OCI-LY3 (cell line): ENCODE measurements at regions not wholly inside any gene's neighbourhood (a gene's known extent, or its start where the extent isn't known, plus 50 kb on each side); places are given as distances from the start of the nearest gene placed in this dataset.

Experiments
- H2AFZ ChIP-seq: fragments of 200-600, 300-600 bp; shearing (Covaris generic); 2 replicates; pipeline ENCODE4 v1.6.0; 2014; ENCODE audit warnings: antibody characterized with exemption, low read depth, low read length
- H3K27ac ChIP-seq: fragments of 200-600, 300-600 bp; sonication (generic); 2 replicates; pipeline ENCODE4 v1.5.1; 2014; ENCODE audit warnings: mild to moderate bottlenecking, low read length, moderate library complexity, mixed read lengths
- H3K27me3 ChIP-seq: fragments of 200-600, 300-600 bp; sonication (generic); 2 replicates; pipeline ENCODE4 v1.6.1; 2014; ENCODE audit warnings: low read depth, low read length, mixed read lengths
- H3K36me3 ChIP-seq: fragments of 200-600, 300-600 bp; sonication (generic); replicated peaks from 2 replicates; pipeline ENCODE3; 2014; ENCODE audit warnings: low read depth, low read length, mixed read lengths
- H3K4me1 ChIP-seq: fragments of 300-600, 200-600 bp; sonication (generic); 2 replicates; pipeline ENCODE4 v1.6.1; 2014; ENCODE audit warnings: low read length, mixed read lengths
- H3K4me2 ChIP-seq: fragments of 200-600, 300-600 bp; sonication (generic); 2 replicates; pipeline ENCODE4 v1.6.1; 2014; ENCODE audit warnings: low read length, mixed read lengths
- H3K4me3 ChIP-seq: fragments of 300-600, 200-600 bp; sonication (generic); 2 replicates; pipeline ENCODE4 v1.5.1; 2014; ENCODE audit warnings: antibody characterized with exemption, mild to moderate bottlenecking, low read length, moderate library complexity
- H3K79me2 ChIP-seq: fragments of 300-600, 200-600 bp; shearing (Covaris generic); 2 replicates; pipeline ENCODE4 v1.6.1; 2014; ENCODE audit warnings: mild to moderate bottlenecking, low read length, mixed read lengths
- H3K9ac ChIP-seq: fragments of 300-600, 200-600 bp; shearing (Covaris generic); 2 replicates; pipeline ENCODE4 v1.6.0; 2014; ENCODE audit warnings: mild to moderate bottlenecking, low read length, moderate library complexity
- H3K9me3 ChIP-seq: fragments of 200-600, 300-600 bp; shearing (Covaris generic); 2 replicates; pipeline ENCODE4 v1.6.1; 2014; ENCODE audit warnings: low read length, mixed read lengths; ENCODE audit not compliant: insufficient read depth
- H4K20me1 ChIP-seq: fragments of 200-600, 300-600 bp; sonication (generic); 2 replicates; pipeline ENCODE4 v1.6.1; 2016; ENCODE audit warnings: low read length, mixed read lengths; ENCODE audit not compliant: insufficient read depth
- CTCF ChIP-seq: fragments of 200-600, 300-600 bp; sonication (generic); IDR thresholded peaks from 2 replicates; pipeline ENCODE4 v1.5.1; 2014; ENCODE audit warnings: antibody characterized with exemption, low read length, low read depth
- EZH2phosphoT487 ChIP-seq: fragments of 200-600 bp; shearing (Covaris generic); IDR thresholded peaks from 2 replicates; pipeline ENCODE4 v1.6.1; 2018; ENCODE audit warnings: antibody characterized with exemption, mixed run types, low read depth

DNA sequence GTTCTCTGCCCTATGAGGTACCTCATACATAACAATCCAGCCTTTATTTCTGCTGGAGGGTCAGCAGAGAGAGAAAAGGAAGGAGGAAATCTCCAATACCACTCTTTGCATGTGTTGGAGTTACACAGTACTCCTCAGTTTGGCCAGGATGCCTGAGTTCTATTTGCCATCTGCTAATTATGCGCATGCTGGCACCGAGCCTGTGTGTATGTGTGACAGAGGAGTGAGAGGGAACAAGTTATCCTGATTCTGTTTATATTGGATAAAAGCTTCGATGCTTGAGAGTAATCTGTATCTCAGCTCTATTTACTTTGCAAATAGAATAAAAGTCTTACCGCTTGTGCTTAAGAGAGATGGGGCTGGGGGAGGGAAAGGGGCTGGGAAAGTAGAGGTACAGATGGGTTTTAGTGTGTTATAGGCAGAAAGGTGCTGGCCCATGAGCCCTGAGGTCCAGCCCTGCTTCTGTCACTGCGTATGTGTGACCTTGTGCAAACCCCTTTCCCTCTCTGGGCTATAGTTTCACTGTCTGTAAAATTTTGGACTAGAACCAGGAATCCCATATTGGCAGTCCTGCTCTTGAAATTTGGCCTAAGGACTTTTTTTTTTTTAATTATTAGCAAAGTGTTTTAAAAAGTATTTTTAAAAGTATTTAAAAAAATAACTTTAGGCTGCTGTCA lies 54.5 kb upstream of the PLXNA2 start:
- Histone ChIP-seq H3K27ac (no peak overlapping the region), H3K9ac (no peak overlapping the region)
- no peak for TF ChIP-seq EZH2phosphoT487
- no peak for TF ChIP-seq CTCF

GRCh38 chr1:208300084-208300770 lies 56.0 kb upstream of the PLXNA2 start:
- H4K20me1 ChIP-seq, result no peaks in the 10 kb centered on the region
- H2AFZ ChIP-seq, result no peak overlapping the region
- H3K36me3 ChIP-seq, result no peaks in the 10 kb centered on the region
- H3K79me2 ChIP-seq, result no peaks in the 10 kb centered on the region
- no peaks in the 10 kb centered on the region for H3K9me3 ChIP-seq
- H3K27ac ChIP-seq, result no peak overlapping the region
- no peak overlapping the region for H3K4me2 ChIP-seq
- no peak overlapping the region for H3K4me3 ChIP-seq
- H3K9ac ChIP-seq, result no peak overlapping the region
- TF ChIP-seq CTCF (no peak), EZH2phosphoT487 (no peak)
- no peaks in the 10 kb centered on the region for H3K4me1 ChIP-seq
- H3K27me3 ChIP-seq, result peaks cover 75% of the 10 kb centered on the region

More for the DNA sequence above, 54.5 kb upstream of the PLXNA2 start:
- no peak overlapping the region for H3K4me2 ChIP-seq
- peaks cover 83% of the 10 kb centered on the region for H3K27me3 ChIP-seq
- H3K9me3 ChIP-seq, result no peaks in the 10 kb centered on the region
- no peak overlapping the region for H3K4me3 ChIP-seq
- no peaks in the 10 kb centered on the region for H4K20me1 ChIP-seq
- no peak overlapping the region for H2AFZ ChIP-seq
- no peaks in the 10 kb centered on the region for H3K79me2 ChIP-seq
- H3K4me1 ChIP-seq, result no peaks in the 10 kb centered on the region
- no peaks in the 10 kb centered on the region for H3K36me3 ChIP-seq

GRCh38 chr1:208302699-208303238 lies 58.6 kb upstream of the PLXNA2 start:
- TF ChIP-seq CTCF, result no peak
- TF ChIP-seq EZH2phosphoT487, result no peak
- H3K27me3 ChIP-seq, result peaks cover 64% of the 10 kb centered on the region
- H4K20me1 ChIP-seq, result no peaks in the 10 kb centered on the region
- H3K9me3 ChIP-seq, result no peaks in the 10 kb centered on the region
- H2AFZ ChIP-seq, result no peak overlapping the region
- H3K9ac ChIP-seq, result no peak overlapping the region
- no peak overlapping the region for H3K4me3 ChIP-seq
- no peaks in the 10 kb centered on the region for H3K4me1 ChIP-seq
- no peak overlapping the region for H3K27ac ChIP-seq
- no peaks in the 10 kb centered on the region for H3K79me2 ChIP-seq
- H3K4me2 ChIP-seq, result no peak overlapping the region
- H3K36me3 ChIP-seq, result no peaks in the 10 kb centered on the region
